GM20000 (cell line): ENCODE measurements at regions not wholly inside any gene's neighbourhood (a gene's known extent, or its start where the extent isn't known, plus 50 kb on each side); places are given as distances from the start of the nearest gene placed in this dataset.

Source experiments
- DNase-seq: peaks from one replicate; pipeline ENCODE4 v3.0.0; 2012; ENCODE audit warnings: low spot score
- TF ChIP-seq, protein P1 (sequence below): IDR thresholded peaks from 2 replicates; pipeline ENCODE4 v1.5.1; 2012; ENCODE audit warnings: mild to moderate bottlenecking, control low read depth; ENCODE audit errors: extremely low read depth, missing control alignments

- TF ChIP-seq, protein P1, sequence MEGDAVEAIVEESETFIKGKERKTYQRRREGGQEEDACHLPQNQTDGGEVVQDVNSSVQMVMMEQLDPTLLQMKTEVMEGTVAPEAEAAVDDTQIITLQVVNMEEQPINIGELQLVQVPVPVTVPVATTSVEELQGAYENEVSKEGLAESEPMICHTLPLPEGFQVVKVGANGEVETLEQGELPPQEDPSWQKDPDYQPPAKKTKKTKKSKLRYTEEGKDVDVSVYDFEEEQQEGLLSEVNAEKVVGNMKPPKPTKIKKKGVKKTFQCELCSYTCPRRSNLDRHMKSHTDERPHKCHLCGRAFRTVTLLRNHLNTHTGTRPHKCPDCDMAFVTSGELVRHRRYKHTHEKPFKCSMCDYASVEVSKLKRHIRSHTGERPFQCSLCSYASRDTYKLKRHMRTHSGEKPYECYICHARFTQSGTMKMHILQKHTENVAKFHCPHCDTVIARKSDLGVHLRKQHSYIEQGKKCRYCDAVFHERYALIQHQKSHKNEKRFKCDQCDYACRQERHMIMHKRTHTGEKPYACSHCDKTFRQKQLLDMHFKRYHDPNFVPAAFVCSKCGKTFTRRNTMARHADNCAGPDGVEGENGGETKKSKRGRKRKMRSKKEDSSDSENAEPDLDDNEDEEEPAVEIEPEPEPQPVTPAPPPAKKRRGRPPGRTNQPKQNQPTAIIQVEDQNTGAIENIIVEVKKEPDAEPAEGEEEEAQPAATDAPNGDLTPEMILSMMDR: no peak
- no peak for DNase-seq
These were observed 1073.3 kb downstream of the ADGRL2 start for GRCh38 chr1:82874041-82874440.

DNA sequence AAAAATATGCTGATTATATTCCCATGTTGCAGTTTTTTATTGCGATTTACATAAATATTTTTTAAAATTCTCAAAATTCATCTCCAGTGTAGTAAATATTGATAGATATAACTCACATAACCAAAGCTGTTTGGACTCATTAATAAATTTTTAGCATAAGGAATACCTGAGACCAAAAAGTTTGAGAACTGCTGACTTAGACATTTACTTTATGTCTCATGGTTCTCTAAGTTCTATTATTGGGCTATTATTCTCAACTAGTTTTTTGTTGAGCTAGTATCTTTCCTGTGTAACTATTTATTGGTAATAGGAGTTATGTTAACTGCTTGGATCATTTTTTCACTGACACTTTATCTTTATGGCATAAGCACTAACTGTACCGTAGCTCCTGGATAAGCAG is 1069.6 kb downstream of the ADGRL2 start:
- TF ChIP-seq, protein P1: no peak
- no peak for DNase-seq

- TF ChIP-seq, protein P1: no peak
- no peak for DNase-seq
These were observed 1067.0 kb downstream of the ADGRL2 start for GRCh38 chr1:82867781-82868180.

- TF ChIP-seq, protein P1: no peak
- no peak for DNase-seq
These were observed 1061.0 kb downstream of the ADGRL2 start for GRCh38 chr1:82861749-82862148.

DNA sequence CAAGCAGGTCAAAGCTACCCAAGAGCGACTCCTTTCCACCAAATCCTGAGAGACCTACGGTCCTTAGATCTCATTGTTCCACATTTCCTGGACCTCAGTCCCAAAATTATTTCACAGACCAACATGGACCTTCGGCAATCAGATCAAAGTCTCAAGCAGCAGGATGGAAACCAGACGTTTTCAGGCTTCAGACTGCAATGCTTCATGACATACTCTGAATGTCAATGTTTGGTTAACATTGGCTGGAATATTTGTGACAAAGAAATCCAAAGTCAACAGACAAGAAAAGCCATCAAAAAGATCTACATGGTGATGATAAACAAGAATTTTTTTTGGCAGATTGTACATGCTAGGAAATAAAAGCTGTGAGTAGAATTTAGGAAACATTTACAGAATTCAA is 1057.3 kb downstream of the ADGRL2 start:
- DNase-seq: no peak
- TF ChIP-seq, protein P1: no peak

DNA sequence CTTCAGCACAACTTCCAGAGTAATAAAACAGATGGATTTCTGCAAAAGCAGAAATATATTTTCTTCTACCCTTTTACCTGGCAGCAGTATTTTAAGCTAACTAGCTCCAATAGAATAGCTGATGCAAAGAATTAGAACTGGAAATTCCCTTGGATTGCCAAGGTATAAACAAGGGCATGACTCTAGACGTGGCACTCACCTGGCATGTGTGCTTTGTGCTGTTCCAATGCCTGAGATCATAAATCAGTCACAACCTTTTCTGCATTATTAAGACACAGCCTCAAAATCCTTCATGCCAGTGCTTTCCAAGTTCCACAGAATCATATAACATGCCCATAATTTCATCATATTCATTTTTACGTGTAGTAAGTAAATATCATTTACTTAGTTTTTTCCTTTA is 1048.7 kb downstream of the ADGRL2 start:
- DNase-seq: no peak

GRCh38 chr1:82848043-82848442 is 1047.3 kb downstream of the ADGRL2 start:
- TF ChIP-seq, protein P1: no peak

More for the DNA sequence above, 1048.7 kb downstream of the ADGRL2 start:
- TF ChIP-seq, protein P1: no peak

GRCh38 chr1:82845866-82846265 is 1045.1 kb downstream of the ADGRL2 start:
- TF ChIP-seq, protein P1: no peak
- no peak for DNase-seq

More at GRCh38 chr1:82848043-82848442, 1047.3 kb downstream of the ADGRL2 start:
- no peak for DNase-seq
